Liver (tissue), 3 donors: ENCODE measurements at regions not wholly inside any gene's neighbourhood (a gene's known extent, or its start where the extent isn't known, plus 50 kb on each side); places are given as distances from the start of the nearest gene placed in this dataset.

Experiments
- CTCF ChIP-seq: fragments of 150-350 bp; IDR thresholded peaks from 2 replicates; pipeline ENCODE4 v1.5.1; 2017; ENCODE audit warnings: improper control_type of control experiment, low read depth, low read length; ENCODE audit not compliant: missing input control
- EGR1 ChIP-seq, 2 donors: IDR thresholded peaks; 2 replicates each; pipeline ENCODE4 v1.6.1; 2016 to 2018; ENCODE audit warnings: antibody characterized with exemption in 2 of 2, low read depth in 2 of 2
- FOXA1 ChIP-seq: IDR thresholded peaks from 2 replicates; pipeline ENCODE4 v1.6.1; 2016; ENCODE audit warnings: antibody characterized with exemption
- GABPA ChIP-seq, 2 donors: IDR thresholded peaks in 1 of 2; conservative IDR thresholded peaks in 1 of 2; 2 replicates each; pipeline ENCODE4 v1.6.1; 2016; ENCODE audit warnings: antibody characterized with exemption in 2 of 2, mild to moderate bottlenecking in 1 of 2, moderate library complexity in 1 of 2
- HNF4G ChIP-seq: IDR thresholded peaks from 2 replicates; pipeline ENCODE4 v1.6.1; 2016; ENCODE audit warnings: antibody characterized with exemption
- MAX ChIP-seq: IDR thresholded peaks from 2 replicates; pipeline ENCODE4 v1.6.1; 2016; ENCODE audit warnings: antibody characterized with exemption
- NR2F2 ChIP-seq: IDR thresholded peaks from 2 replicates; pipeline ENCODE4 v1.6.1; 2016; ENCODE audit warnings: antibody characterized with exemption
- RAD21 ChIP-seq, 2 donors: IDR thresholded peaks; 2 replicates each; pipeline ENCODE4 v1.6.1; 2016; ENCODE audit warnings: antibody characterized with exemption in 2 of 2, mild to moderate bottlenecking in 2 of 2
- REST ChIP-seq: IDR thresholded peaks from 2 replicates; pipeline ENCODE4 v1.6.1; 2016; ENCODE audit warnings: antibody characterized with exemption, mild to moderate bottlenecking
- TAF1 ChIP-seq: conservative IDR thresholded peaks from 2 replicates; pipeline ENCODE4 v1.6.1; 2016; ENCODE audit warnings: antibody characterized with exemption, mild to moderate bottlenecking
- YY1 ChIP-seq: IDR thresholded peaks from 2 replicates; pipeline ENCODE4 v1.6.1; 2016; ENCODE audit warnings: antibody characterized with exemption, mild to moderate bottlenecking
- ZBTB33 ChIP-seq: IDR thresholded peaks from 2 replicates; pipeline ENCODE4 v1.6.1; 2016; ENCODE audit warnings: antibody characterized with exemption
- donor health status: healthy.
- donor health status: healthy.

- TF ChIP-seq HNF4G (no peak), CTCF (no peak), GABPA (IDR thresholded peaks at IDR 0.05 in 1 of 2, conservative IDR thresholded peaks at IDR 0.05 in 1 of 2) (no peak), YY1 (no peak), RAD21 (IDR thresholded peaks at IDR 0.05) (no peak), MAX (no peak), REST (no peak), TAF1 (no peak), NR2F2 (no peak), EGR1 (IDR thresholded peaks at IDR 0.05; ENCODE audit: low read depth in 2 of 2) (no peak), ZBTB33 (no peak), FOXA1 (no peak)
Measured at GRCh38 chr4:124952601-124953000, 240.1 kb upstream of the ANKRD50 start.
